PC-9 (cell line): ENCODE measurements at regions not wholly inside any gene's neighbourhood (a gene's known extent, or its start where the extent isn't known, plus 50 kb on each side); places are given as distances from the start of the nearest gene placed in this dataset.

Experiments
- BruUV-seq: library from RNA; stranded (reverse); fragments of 400-500 nt; replicated peaks from 2 replicates; lab custom pipeline; 2021; lab: Mats Ljungman, UMichigan
- CTCF ChIA-PET: fragments of 300-600 bp; sonication (Branson Sonifier 250); formaldehyde crosslinking; loops from one replicate; lab custom pipeline; 2022; ENCODE audit warnings: antibody characterized with exemption; lab: Charles Lee
- POLR2A ChIA-PET: fragments of 300-600 bp; sonication (Branson Sonifier 250); formaldehyde crosslinking; loops from one replicate; lab custom pipeline; 2022; ENCODE audit warnings: antibody characterized with exemption; ENCODE audit not compliant: unreplicated experiment; lab: Charles Lee
- DNase-seq, 2 experiments: peaks; one replicate each; pipeline versions ENCODE4 v3.0.0 to v3.0.0-alpha.2; 2015 to 2022; ENCODE audit warnings: mixed read lengths in 1 of 2
- H2AFZ ChIP-seq: fragments of 200-600 bp; sonication (generic); 2 replicates; pipeline ENCODE4 v1.8.1; 2017; ENCODE audit warnings: antibody characterized with exemption
- H3F3A ChIP-seq: fragments of 200-600 bp; sonication (generic); 2 replicates; pipeline ENCODE4 v1.8.1; 2017; ENCODE audit warnings: antibody characterized with exemption, mild to moderate bottlenecking, low read depth; ENCODE audit not compliant: insufficient read depth
- H3K27ac ChIP-seq: fragments of 200-600 bp; sonication (generic); 2 replicates; pipeline ENCODE4 v1.6.1; 2016; ENCODE audit warnings: mixed run types
- H3K27me3 ChIP-seq: fragments of 200-600 bp; sonication (generic); 2 replicates; pipeline ENCODE4 v1.6.1; 2016; ENCODE audit warnings: low read depth, mixed run types; ENCODE audit not compliant: insufficient read depth
- H3K36me3 ChIP-seq: fragments of 200-600 bp; sonication (generic); 2 replicates; pipeline ENCODE4 v1.6.1; 2016; ENCODE audit warnings: low read depth, mixed run types
- H3K4me1 ChIP-seq: fragments of 200-600 bp; sonication (generic); replicated peaks from 2 replicates; pipeline ENCODE4 v1.6.1; 2016; ENCODE audit warnings: mixed run types; ENCODE audit not compliant: insufficient read depth
- H3K4me2 ChIP-seq: fragments of 200-600 bp; sonication (generic); 2 replicates; pipeline ENCODE4 v1.6.1; 2017; ENCODE audit warnings: mixed run types
- H3K4me3 ChIP-seq: fragments of 200-600 bp; sonication (generic); 2 replicates; pipeline ENCODE4 v1.6.1; 2016; ENCODE audit warnings: mixed run types
- H3K79me2 ChIP-seq: fragments of 200-600 bp; sonication (generic); 2 replicates; pipeline ENCODE4 v1.6.1; 2017; ENCODE audit warnings: low read depth, mixed run types
- H3K9me2 ChIP-seq: fragments of 200-600 bp; sonication (generic); 2 replicates; pipeline ENCODE4 v1.8.1; 2017; ENCODE audit warnings: mild to moderate bottlenecking; ENCODE audit not compliant: insufficient read depth
- H3K9me3 ChIP-seq: fragments of 200-600 bp; sonication (generic); 2 replicates; pipeline ENCODE4 v1.8.1; 2016; ENCODE audit warnings: low read depth; ENCODE audit not compliant: insufficient read depth
- H4K20me1 ChIP-seq: fragments of 200-600 bp; sonication (generic); 2 replicates; pipeline ENCODE4 v1.8.1; 2017; ENCODE audit not compliant: insufficient read depth
- CTCF ChIP-seq: fragments of 200-600 bp; sonication (generic); conservative IDR thresholded peaks from 2 replicates; pipeline ENCODE4 v1.6.1; 2017; ENCODE audit warnings: mixed run types, antibody characterized with exemption, mild to moderate bottlenecking, moderate library complexity
- EZH2 ChIP-seq: fragments of 200-600 bp; sonication (generic); IDR thresholded peaks from 2 replicates; pipeline ENCODE4 v1.8.0; 2017; ENCODE audit warnings: antibody characterized with exemption, low read depth
- intact Hi-C: fragments of 100-400 bp; cut with micrococcal nuclease; formaldehyde crosslinking; loops from one replicate; pipeline ENCODE4 v1.10.0; 2022; ENCODE audit not compliant: unreplicated experiment

GRCh38 chr2:100216015-100216414 is 73.6 kb upstream of the AFF3 start:
- BruUV-seq: no TSS peak
- H3F3A ChIP-seq: no peaks in the 10 kb centered on the region

GRCh38 chr2:100215371-100215770 is 73.0 kb upstream of the AFF3 start:
- DNase-seq: no peak
- Histone ChIP-seq H3K27me3 (peaks cover 60% of the 10 kb centered on the region), H3K4me1 (no peaks in the 10 kb centered on the region), H3K4me3 (no peak overlapping the region), H3K4me2 (no peak overlapping the region), H3K9me3 (no peaks in the 10 kb centered on the region), H3K79me2 (no peaks in the 10 kb centered on the region), H3K9me2 (0 out of 2 replicates have a peak, but pooled peaks cover under 1% of the 10 kb centered on the region), H3K36me3 (no peaks in the 10 kb centered on the region), H2AFZ (no peak overlapping the region), H3K27ac (no peak overlapping the region), H4K20me1 (no peaks in the 10 kb centered on the region), H3F3A (no peaks in the 10 kb centered on the region)
- TF ChIP-seq EZH2 (no peak), CTCF (no peak)
- CTCF ChIA-PET: no interaction called here
- BruUV-seq: no TSS peak
- POLR2A ChIA-PET: no interaction called here
- intact Hi-C loops: no loop called here

More at GRCh38 chr2:100216015-100216414, 73.6 kb upstream of the AFF3 start:
- Histone ChIP-seq H3K4me2 (no peak overlapping the region), H3K9me2 (0 out of 2 replicates have a peak, but pooled peaks cover 4% of the 10 kb centered on the region), H4K20me1 (no peaks in the 10 kb centered on the region), H3K4me3 (no peak overlapping the region), H3K27me3 (peaks cover 59% of the 10 kb centered on the region), H3K9me3 (no peaks in the 10 kb centered on the region), H3K36me3 (no peaks in the 10 kb centered on the region), H2AFZ (no peak overlapping the region), H3K4me1 (no peaks in the 10 kb centered on the region), H3K79me2 (no peaks in the 10 kb centered on the region), H3K27ac (no peak overlapping the region)
- intact Hi-C loops: no loop called here
- ChIA-PET CTCF (no interaction called here), POLR2A (interaction anchor here (0.7 kb wide), 1 partner anchor 25 kb away, joined by 6 read pairs; no protein-coding TSS in a partner anchor)
- TF ChIP-seq EZH2: no peak
- no peak for TF ChIP-seq CTCF
- no peak for DNase-seq

GRCh38 chr2:100214265-100214971 is 72.0 kb upstream of the AFF3 start:
- H3K36me3 ChIP-seq: no peaks in the 10 kb centered on the region
- H4K20me1 ChIP-seq: no peaks in the 10 kb centered on the region
- no peak overlapping the region for H2AFZ ChIP-seq
- H3K27me3 ChIP-seq: peaks cover 67% of the 10 kb centered on the region
- CTCF ChIA-PET: no interaction called here
- no peaks in the 10 kb centered on the region for H3K79me2 ChIP-seq
- no peaks in the 10 kb centered on the region for H3K4me1 ChIP-seq
- POLR2A ChIA-PET: interaction anchor here (0.5 to 0.7 kb wide), 2 partner anchors 117 to 1326 kb away, joined by 3 to 4 read pairs; no protein-coding TSS in a partner anchor
- H3K4me2 ChIP-seq: no peak overlapping the region
- no peaks in the 10 kb centered on the region for H3K9me3 ChIP-seq
- H3K4me3 ChIP-seq: no peak overlapping the region
- no peaks in the 10 kb centered on the region for H3F3A ChIP-seq
- DNase-seq: no peak
- intact Hi-C loops: no loop called here
- H3K27ac ChIP-seq: no peak overlapping the region
- no peak for TF ChIP-seq CTCF
- no peak for TF ChIP-seq EZH2
- H3K9me2 ChIP-seq: no peaks in the 10 kb centered on the region
- no TSS peak for BruUV-seq
